NCI-H69 (cell line): ENCODE measurements at regions not wholly inside any gene's neighbourhood (a gene's known extent, or its start where the extent isn't known, plus 50 kb on each side); places are given as distances from the start of the nearest gene placed in this dataset.
A peak's percentile ranks its signal among the peaks of the same experiment; 100 is the strongest.
"Not testable (repeated sequence)": the region's sequence is repeated elsewhere in the genome, so short reads cannot be mapped to it uniquely, and the experiment has no call there.

Experiments
- DNase-seq: peaks from one replicate; lab custom pipeline; 2025; lab: John Stamatoyannopoulos, UW

- DNase-seq = no peak
Observed at GRCh38 chr15:79606831-79607355, 174.8 kb downstream of the MINAR1 start.

- DNase-seq = no peak
Observed at GRCh38 chr15:79608066-79608864, 176.1 kb downstream of the MINAR1 start.

GRCh38 chr15:79609506-79609905, 177.4 kb downstream of the MINAR1 start:
- no peak for DNase-seq

DNA sequence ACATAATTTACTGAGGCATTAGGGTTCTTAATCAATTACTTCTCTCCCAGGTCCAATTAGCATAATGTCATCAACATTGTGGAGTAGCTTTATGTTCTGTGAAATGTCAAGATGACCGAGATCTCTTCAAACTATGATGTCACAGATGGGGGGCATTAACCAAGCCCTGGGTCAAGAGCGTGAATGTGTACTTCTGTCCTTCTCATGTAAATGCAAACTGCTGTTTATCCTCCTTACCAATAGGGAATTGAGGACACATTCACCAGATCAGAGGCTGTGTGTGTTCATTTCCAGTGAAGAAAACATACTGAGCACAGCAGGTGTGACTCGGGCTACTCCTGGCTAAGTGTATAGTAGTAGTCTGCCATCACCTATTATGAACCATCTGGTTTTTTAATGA, 177.9 kb downstream of the MINAR1 start:
- DNase-seq = no peak

GRCh38 chr15:79615754-79616153, 183.6 kb downstream of the MINAR1 start:
- DNase-seq = no peak

GRCh38 chr15:79617071-79617470, 184.9 kb downstream of the MINAR1 start:
- no peak for DNase-seq

DNA sequence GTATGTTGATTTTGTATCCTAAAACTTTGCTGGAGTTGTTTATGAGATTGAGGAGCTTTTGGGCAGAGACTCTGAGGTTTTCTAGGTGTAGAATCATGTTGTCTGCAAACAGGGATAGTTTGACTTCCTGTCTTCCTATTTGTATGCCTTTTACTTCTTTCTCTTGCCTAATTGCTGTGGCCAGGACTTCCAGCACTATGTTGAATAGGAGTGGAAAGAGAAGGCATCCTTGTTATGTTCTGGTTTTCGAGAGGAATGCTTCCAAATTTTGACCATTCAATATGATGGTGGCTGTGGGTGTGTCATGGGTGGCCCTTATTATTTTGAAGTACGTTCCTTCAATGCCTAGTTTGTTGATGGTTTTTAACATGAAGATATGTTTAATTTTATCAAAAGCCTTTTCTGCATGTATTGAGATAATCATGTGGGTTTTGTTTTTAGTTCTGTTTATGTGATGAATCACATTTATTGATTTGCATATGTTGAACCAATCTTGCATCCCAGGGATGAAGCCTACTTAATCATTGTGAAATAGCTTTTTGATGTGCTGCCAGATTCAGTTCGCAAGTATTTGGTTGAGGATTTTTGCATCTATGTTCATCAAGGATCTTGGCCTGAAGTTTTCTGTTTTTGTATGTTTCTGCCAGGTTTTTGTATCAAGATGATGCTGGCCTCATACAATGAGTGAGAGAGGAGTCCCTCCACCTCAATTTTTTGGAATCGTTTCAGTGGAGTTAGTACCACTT, 188.1 kb downstream of the MINAR1 start:
- no peak for DNase-seq

DNA sequence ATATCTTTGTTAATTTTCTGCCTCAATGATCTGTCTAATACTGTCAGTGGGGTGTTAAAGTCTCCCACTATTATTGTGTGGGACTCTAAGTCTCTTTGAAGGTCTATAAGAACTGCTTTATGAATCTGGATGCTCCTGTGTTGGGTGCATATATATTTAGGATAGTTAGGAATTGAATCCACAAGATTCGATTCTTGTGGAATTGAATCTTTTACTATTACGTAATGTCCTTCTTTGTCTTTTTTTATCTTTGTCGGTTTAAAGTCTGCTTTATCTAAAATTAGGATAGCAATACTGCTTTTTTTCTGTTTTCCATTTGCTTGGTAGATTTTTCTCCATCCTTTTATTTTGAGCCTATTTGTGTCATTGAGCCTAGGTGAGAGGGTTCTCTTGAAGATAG, 189.7 kb downstream of the MINAR1 start:
- not testable (repeated sequence) for DNase-seq

GRCh38 chr15:79623488-79623887, 191.4 kb downstream of the MINAR1 start:
- DNase-seq = no peak

DNA sequence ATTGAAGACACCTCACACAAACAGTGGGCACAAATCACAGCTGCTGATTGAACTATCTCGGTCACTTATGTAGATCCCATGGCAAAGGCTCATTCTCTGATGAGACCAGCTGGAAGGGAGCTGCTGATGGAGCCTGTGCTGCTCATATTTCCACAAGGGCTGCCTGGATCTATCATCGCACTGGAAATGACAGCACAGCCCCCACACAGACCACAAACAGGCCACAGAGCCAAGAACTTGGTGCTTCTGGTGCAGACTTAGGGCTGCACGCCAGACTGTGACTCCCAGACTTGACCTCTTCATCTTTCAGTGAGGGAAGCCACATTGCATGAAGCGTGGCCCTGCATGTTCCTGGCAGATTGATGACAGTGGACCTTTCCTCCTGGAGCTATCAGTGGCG, 197.6 kb downstream of the MINAR1 start:
- no peak for DNase-seq

- DNase-seq = no peak
Observed at GRCh38 chr15:79632457-79632856, 200.3 kb downstream of the MINAR1 start.

DNA sequence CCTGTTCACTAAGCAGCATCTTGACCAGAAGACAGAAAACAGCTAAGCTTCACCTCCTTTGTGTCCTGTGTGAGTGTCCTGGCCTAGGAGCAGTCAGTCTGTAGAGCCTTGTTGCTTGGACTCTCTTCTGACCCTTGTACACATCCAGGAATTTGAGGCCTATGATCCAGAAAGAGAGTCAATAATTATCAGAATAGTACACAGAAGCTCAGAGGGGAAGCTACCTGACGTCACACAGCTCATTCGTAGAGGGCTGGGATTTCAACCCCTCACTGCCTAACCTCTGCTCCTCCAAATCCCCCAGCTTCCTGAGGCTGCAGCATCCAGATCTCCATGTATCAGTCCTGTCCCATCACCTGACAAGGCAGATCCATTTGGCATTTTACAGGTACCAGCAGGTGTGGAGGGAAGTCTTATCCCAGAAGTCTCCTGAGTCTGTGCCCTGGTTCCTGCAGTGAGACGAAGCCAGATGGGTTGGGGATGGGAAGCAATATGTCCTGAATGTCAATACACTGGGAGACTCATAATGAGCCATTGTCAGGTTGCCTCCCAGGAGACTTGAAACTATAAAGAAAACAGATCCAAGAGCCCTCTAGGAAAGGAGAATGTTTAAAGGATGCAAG, 203.1 kb downstream of the MINAR1 start:
- peak; percentile 11 for DNase-seq

DNA sequence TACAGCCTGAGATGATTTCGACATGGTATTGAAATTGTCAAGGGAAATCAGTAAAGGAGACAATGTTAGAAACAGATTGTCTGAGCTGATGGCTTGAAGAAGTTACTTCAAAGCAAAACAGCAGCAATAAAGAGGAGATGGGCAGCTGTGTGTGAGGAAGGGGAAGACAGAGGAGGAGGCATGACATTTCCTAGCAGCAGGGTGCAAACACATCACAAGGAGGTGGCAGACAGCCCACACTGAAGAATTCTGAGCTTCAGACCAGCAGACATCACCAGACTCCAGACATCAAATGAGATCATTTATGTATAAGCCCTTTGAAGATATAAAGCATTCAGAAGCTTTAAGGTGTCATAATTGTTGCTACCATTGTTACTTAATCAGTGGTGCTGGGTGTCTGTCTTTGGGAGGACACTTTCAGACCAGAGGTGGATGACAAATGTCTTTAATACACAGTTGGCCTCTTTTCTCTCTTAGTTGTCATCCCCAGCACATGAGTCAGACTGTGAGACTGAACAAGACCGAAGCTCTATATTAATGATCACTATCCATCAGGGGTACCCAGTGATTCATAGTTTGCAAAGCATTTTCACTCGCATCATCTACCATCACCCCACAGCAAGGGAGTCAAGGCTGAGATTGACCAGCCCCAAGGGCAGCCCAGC, 203.9 kb downstream of the MINAR1 start:
- DNase-seq = no peak

GRCh38 chr15:79640206-79640605, 208.1 kb downstream of the MINAR1 start:
- no peak for DNase-seq

- DNase-seq = no peak
Observed at GRCh38 chr15:79641841-79642240, 209.7 kb downstream of the MINAR1 start.

GRCh38 chr15:79643393-79643792, 211.3 kb downstream of the MINAR1 start:
- DNase-seq = no peak

DNA sequence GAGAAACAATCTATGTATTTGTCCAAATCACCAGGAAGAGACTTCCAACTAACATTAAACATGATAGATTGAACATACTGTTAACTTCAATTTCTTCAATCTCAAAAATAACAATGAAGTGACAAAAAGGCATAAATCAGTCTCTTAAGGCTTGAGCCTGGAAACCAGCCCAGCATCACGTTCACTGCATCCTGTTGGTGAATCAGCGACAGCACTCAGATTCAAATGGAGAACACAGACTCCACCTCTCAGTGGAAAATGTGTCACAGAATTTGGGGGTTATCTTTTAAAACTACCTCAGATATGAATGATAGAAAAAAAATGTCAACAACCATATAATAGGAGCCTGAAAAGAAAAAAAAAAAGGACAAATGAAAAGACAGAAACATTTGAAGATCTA, 212.0 kb downstream of the MINAR1 start:
- no peak for DNase-seq

GRCh38 chr15:79652972-79653371, 220.8 kb downstream of the MINAR1 start:
- not testable (repeated sequence) for DNase-seq

GRCh38 chr15:79653533-79653932, 221.4 kb downstream of the MINAR1 start:
- no peak for DNase-seq

DNA sequence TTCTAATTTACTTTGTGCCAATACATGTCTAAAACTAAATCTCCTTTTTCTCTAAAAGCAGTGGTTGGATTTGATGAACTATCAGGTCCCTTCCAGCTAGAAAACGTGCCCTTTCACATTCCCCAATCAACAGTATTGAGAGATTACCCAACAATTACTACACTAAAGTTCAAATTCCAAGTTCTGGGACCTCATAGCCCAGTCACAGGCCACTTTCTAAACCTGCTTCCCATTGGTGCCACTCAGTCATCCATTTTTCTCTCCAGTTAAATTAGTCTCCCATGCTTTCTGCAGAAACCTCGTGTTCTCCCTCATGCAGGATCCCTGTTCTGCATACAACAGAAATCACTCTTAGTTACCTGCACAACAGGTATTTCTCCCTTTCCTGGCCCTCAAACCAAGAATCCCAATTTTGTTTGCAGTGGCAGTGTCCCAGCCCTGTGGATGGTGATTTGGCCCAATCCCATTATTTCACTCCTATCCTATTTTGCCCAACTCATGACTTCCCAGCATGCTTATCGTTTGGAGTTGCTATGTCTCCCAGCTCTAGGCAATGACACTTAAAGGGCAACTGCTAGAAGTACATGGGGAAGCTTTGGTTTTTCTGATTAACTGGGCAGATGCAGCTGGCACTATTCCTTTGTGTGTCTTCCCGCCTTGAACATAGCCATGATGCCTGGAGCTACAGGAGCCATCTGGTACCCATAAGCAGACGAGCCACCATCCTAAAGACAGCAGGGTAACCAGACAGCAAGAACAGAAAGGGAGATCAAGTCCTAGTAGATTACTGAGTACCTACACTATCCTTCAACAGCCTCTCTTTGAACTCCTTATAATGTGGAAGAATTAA, 224.2 kb downstream of the MINAR1 start:
- no peak for DNase-seq

DNA sequence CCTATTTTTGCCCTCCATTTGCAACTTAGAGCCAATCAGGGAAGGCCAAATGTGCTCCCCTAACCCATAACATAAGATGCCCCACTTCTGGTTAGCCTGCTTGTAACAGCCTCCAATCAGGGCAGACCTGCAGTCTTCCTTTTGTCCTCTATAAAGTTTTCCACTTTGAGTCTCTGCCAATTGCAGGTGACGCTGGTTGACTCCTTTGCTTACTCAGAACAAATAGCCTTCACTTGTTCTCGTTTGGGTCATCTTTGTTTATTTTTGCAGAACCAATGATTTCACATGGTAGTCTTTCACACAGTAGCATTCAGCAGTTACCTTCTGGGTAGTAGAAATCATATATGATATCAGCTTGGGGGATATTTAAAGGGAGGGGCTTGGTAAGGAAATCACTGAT, 225.6 kb downstream of the MINAR1 start:
- no peak for DNase-seq
